HG03571 (cell line): ENCODE measurements at regions not wholly inside any gene's neighbourhood (a gene's known extent, or its start where the extent isn't known, plus 50 kb on each side); places are given as distances from the start of the nearest gene placed in this dataset.

Experiments used
- ATAC-seq: cut with Tn5 transposase; IDR thresholded peaks from one replicate; pipeline ENCODE4 v1.9.1; 2021; ENCODE audit not compliant: unreplicated experiment

DNA sequence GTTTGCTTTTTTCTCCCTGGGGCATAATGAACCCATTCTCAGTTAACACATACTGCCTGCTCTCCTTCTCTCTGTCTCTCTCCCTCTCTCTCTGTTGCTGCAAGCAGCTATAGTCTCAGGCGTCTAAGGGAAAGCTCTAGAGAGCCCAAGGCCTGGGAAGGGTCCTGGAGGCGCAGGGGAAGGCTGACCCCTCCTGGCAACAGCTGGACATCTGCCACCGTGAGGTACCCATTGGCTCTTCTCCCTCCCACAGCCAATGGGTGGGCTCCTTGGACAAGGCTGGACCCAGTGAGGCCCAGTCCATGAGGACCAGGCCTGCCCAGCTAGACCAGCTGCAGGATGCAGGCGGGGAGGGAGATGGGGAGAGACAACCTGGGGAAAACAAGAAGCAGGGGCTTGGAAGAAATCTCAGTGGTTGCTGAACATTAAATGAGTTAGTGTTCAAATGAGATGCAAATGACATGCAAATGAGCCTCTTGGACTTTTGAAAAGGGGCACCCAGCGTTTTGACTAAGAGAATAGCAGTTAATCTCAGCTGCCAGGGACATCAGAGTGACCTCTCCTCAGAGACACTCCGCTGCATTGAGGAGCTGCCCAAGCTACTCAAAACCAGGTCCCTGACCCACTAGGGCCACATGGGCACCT is 349.7 kb downstream of the BUD13 start:
- no peak for ATAC-seq

GRCh38 chr11:116422556-116422955 is 350.2 kb downstream of the BUD13 start:
- no peak for ATAC-seq

- no peak for ATAC-seq
Observed at GRCh38 chr11:116421529-116422185, 351.1 kb downstream of the BUD13 start.

DNA sequence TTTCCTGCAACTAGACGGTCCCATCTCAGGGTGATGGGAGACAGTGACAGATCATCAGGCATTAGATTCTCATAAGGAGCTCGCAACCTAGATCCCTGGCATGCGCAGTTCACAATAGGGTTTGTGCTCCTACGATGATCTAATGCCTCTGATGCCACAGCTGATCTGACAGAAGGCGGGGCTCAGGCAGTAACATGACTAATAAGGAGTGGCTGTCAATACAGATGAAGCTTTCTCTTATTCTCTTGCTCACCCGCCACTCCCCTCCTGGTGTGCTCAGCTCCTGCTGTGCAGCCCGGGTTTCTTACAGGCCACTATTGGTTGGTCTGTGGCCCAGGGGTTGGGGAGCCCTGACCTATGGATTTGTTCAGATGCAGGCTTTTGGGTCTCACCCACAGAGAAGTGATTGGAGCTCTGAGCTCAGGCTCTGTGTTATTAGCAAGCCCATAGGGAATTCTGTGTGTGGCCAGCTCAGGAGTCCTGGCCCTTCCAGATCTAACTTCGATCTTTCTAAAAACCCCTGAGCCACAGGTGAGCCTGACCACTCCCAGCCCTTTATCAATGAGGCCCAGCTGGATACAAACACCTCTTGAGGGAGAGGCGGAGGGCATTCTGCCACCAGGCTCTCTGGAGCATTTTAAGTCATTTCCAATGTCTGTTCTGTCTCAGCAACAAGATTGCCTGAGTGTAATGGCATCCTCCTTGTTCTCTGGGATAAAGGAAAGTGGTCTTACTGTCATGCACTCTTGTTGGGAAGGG is 351.8 kb downstream of the BUD13 start:
- ATAC-seq: no peak

- ATAC-seq: no peak
Observed at GRCh38 chr11:116420030-116420429, 352.8 kb downstream of the BUD13 start.

DNA sequence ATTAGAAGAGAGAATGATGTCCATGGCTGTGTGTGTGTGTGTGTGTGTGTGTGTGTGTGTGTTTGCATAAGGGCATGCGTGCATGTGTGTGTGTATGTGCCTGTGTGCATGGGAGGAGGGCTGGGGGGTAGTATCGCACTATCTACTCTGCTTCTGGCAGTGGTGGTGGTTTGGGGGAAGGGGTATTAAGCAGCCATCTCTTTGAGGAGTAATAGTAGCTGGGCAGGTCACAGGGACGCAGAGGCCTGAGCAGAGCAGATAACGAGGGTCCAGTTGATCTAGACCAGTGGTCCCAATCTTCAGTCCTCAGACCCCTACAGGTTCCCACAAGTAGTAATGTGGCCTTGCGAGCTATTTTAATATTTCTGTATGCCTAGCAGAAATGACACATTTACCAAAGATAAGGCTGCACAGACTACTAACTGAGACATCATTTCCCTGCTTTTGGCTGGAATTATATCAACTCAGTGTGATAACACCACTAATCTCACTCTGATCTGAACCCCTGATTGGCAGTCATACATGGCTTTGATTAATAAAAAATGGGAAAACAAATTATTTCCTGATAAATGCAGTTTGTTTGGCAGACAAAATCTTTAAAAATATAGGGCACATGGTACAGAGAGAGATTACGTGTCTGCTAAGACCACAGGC is 354.3 kb downstream of the BUD13 start:
- ATAC-seq: no peak

DNA sequence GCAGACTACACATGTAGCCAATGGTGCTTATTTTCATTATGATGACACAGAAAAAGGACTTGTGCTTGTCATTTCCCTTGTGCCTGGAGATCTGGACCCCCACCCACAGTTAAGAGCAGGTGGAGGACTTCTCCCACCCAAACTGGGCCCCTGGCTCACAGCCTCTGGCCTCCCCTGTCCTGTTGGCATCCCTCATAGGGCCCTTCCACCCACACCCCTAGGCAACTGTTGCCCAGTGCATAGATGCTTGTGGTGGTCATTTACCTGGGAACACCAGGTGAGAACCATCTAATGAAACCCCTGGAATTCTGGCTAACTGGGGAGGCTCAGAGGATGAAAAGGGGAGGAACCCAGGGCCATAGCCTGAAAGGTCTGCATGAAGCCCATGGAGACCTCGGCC is 355.9 kb downstream of the BUD13 start:
- no peak for ATAC-seq

DNA sequence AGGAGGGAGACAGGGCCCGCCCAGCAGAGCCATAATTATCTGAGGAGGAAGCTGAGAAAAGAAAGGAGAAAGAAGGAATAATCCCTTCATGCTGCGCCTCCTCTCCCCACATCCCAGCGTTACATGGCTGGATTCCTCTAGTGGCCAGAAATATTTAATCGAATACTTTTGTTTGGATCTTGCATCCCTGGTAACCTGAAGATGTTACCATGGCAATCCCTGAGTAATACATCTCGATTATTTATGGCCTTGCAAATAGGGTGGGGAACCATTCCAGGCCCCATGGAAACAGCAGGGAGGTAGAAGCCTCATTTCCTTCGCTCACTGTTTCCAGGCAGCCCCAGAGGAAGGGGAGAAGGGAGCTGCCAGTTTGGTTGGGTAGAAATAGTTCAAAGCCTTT is 357.7 kb downstream of the BUD13 start:
- ATAC-seq: no peak

- ATAC-seq: no peak
Observed at GRCh38 chr11:116414357-116414880, 358.4 kb downstream of the BUD13 start.

DNA sequence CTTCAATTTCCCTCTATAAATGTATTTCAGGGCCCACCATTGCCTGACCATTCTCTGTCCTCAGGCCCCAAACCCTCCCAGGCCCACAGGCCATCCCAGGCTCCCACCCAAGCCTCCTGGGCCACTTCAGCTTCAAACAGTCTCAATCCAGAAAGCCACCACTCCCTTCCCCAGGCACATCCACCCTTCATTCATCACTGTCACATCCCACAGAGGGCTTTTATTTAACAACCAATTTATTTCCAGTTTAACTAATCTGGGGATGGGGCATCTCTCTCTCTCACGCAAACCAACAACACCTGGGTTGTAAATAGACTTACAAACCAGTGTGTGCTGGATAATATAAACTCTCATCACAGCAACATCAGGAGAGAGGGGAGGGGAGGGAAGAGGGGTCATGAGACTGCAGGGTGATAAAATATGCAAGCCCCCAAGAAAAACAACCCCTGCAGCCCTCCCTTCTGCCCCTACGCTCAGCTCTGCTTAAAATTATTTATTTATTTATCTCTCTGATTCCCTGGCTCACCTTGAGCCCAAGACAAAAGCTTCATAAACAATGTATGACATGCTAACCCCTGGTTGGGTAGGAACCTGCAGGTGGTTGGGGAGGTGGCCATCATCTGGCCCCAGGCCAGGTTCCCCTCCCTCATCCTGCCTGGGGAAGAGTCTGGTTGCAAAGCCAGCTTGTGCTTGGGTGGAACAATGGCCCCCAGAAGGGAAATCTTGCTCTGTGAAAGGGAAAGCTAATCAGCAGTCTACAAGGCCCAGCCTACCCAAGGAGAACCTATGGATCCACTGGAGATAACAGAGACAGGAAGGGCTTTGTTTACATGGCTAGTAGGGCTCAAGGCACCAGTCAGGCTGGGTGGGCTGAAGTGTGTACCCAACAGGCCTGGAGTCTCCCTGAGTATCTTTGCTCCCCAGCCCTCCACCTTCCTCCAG is 359.2 kb downstream of the BUD13 start:
- no peak for ATAC-seq

DNA sequence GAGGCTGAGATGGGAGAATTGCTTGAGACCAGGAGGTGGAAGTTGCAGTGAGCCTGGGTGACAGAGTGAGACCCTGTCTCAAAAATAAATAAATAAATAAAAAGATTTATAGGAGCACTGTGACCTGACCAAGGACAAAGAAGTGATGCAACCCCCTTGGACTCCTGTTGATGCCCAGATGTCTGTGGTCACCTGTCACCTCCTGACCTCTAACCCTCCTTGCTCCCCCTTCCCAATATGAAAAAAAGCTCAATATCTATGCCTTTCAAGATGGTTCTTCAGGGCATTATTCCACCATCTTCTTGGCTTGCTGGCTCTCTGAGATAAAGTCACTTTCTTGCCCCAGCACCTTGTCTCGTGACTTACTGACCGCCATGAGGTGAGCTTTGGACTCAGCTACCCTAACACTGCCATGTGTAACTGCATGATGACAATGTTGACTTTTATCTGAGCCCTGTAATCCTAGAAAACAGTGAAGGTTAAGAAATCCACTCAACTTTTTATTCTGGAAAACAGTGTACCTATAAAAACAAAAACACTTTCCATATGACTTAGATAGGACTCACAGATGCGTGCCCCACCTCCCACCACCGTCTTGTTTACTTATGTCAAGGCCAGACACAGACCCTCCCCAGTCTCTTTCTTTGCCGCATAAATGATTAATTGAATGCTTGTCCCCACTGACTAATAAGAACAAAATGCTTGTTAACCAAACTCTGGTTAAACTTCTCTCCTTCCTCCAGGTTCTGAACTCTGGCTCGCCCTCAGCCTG is 360.5 kb downstream of the BUD13 start:
- no peak for ATAC-seq

- ATAC-seq: no peak
Observed at GRCh38 chr11:116409238-116409637, 363.5 kb downstream of the BUD13 start.

GRCh38 chr11:116406042-116406441 is 366.7 kb downstream of the BUD13 start:
- no peak for ATAC-seq

- ATAC-seq: no peak
Observed at GRCh38 chr11:116404462-116404798, 368.4 kb downstream of the BUD13 start.

GRCh38 chr11:116403794-116404461 is 368.9 kb downstream of the BUD13 start:
- ATAC-seq: no peak

DNA sequence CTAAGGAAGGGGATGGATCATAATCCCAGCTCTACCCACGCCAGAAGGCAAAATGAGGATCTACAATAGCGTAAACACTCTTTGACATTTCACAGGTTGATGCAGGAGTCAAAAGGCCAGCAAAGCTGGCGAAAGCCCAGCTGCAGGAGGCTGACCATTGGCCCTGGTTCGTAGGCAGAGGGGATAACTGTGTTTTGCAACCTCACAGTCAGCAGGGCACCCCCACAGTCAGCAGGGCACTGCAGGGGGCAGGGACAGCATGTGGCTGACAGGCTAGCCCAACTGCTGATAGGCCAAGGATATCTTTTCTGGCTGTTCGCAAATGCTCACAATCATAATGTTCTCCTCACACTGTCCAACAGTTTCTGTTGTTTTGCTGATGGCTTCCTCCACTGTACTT is 372.7 kb downstream of the BUD13 start:
- ATAC-seq: no peak

- no peak for ATAC-seq
Observed at GRCh38 chr11:116397602-116398084, 375.1 kb downstream of the BUD13 start.

DNA sequence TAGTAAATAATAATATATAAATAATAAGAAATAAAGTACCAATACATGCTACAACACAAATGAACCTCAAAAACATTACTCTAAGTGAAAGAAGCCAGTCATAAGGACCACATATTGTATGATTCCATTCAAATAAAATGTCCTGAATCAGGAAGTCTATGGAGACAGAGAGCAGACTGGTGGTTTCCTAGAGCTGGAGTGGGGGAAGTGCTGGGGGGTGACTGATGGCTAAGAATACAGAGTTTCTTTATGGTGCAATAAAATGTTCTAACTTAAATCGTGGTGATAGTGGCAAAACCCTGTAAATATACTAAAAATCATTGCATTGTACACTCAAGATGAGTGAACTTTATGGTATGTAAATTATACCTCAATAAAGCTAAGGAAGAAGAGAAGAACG is 376.5 kb downstream of the BUD13 start:
- no peak for ATAC-seq

- ATAC-seq: no peak
Observed at GRCh38 chr11:116394022-116394421, 378.8 kb downstream of the BUD13 start.
